ENCODE measurements at regions not wholly inside any gene's neighbourhood (a gene's known extent, or its start where the extent isn't known, plus 50 kb on each side); places are given as distances from the start of the nearest gene placed in this dataset.

DNA sequence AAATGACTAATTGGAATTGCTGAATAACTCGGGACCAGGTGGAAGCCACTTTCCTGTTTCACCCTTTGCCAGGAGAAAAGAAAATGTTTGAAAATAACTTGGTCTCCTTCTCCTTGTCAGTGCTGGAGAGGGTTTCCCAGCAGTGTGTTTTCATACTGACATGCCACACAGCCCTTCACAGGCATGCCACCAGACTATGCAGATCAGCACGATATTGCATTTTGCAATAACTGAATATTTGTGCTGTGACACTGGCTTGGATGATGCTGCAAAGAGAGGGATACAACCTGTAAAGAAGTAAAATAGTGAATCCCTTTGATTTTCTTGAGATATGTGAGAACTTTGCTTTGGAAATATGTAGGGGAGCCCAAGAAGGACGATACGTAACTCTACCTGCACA lies 200.0 kb upstream of the NAV2 start:
- DNase-seq: no peak

DNA sequence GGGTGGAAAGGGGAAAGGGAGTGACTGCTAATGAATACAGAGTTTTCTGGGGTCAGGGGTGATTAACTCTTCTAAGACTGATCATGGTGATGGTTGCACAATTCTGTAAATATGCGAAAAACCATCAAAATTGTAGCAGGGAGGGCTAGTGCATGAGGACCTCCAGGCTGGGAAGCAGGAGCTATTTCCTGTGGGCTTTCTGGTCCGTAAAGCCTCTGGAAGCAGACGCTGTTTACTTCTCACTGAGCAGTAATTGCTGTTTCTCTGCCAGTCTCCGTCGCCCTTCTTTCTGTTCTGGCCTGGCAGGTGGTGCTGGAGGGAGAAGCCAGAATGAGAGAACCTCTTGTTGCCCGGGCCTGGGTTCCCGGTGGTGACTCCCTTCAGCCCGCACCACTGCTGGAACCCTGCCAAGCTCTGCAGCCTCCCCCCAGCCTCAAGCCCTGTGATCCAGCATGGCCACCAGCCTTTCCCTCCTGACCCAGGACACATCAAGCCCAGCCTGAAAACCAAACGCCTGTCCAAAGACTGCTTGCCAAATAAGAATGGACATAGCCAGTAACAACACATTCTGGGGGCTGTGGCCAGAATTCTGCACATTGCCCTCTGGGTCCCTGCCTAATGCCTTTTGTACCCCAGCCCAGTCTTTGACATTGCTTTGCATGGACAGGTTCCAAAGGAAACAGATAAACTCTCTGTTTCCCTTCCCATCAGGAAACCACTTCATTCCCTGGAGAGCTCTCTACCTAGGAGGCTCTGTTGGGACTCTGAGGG lies 201.0 kb upstream of the NAV2 start:
- DNase-seq: no peak

DNA sequence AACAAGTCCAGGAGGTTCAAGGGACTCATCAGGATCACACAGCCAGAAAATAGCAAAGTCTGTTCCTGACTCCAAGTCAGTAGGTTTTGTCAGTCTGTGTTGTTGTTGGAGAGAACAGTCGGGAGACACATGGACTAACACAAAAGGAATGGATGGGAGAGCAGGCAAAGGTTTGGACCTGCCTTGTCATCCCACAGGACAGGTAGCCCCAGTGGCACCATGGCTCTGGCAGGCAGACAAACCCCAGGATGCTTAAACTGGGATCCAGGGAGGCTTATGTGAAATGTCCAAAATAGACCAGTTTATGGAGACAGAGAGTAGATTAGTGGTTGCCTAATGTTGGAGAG lies 201.6 kb upstream of the NAV2 start:
- DNase-seq: no peak

DNA sequence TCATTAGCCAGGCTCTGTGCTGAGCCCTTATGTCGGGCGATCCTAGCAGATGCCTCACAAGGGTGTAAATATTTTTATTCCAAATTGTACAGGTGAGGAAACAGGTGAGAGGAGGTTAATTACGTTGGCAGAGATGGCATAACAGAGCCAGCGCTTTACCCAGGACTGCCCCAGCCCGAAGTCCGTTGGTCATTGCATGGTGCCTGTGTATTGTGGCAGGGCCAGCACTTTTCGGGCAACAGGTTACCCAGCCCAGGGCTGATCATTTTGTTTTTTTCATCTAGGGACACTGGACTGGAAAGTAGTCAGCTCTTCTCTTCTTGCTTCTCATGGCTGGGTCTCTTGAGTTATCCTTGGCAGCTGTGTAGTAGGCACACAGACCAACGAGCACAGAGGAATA lies 202.2 kb upstream of the NAV2 start:
- no peak for DNase-seq

DNA sequence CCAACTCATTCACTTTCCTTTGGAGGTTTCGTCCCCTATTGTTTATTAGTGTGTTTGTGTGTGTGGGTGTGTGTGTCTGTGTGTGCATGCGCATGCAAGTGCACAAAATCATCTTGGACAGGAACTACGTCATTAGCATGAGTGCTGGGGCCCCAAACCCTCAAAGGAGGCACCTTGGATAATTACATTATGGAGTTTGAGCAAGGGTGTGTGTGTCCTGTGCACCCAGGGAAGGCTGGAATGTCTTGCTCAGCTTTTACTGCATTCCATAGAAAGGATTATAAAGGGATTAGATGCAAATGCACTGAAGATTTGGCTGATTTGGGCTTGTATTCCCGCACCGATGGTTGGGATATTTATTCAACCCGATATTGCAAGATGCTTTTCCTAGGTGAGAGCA lies 203.4 kb upstream of the NAV2 start:
- DNase-seq: no peak

DNA sequence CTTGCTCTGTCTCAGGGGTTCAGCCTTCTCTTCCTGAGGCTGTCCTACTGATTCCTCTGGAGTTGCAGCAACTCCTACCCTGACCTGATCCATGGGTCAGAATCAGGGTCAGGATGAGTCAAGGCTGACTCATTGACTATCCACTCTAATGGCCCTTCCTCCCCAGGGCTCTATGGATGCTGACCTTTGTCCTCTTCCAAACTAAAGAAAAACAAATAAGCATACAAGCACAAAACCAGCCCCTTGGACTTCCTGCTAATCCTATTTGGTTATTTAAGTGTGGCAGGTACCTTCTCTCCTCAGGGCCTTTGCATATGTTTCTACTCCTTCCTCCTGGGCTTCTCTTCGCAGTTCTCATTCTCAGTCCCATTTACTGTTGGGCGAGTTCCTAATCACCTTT lies 204.5 kb upstream of the NAV2 start:
- no peak for DNase-seq

DNA sequence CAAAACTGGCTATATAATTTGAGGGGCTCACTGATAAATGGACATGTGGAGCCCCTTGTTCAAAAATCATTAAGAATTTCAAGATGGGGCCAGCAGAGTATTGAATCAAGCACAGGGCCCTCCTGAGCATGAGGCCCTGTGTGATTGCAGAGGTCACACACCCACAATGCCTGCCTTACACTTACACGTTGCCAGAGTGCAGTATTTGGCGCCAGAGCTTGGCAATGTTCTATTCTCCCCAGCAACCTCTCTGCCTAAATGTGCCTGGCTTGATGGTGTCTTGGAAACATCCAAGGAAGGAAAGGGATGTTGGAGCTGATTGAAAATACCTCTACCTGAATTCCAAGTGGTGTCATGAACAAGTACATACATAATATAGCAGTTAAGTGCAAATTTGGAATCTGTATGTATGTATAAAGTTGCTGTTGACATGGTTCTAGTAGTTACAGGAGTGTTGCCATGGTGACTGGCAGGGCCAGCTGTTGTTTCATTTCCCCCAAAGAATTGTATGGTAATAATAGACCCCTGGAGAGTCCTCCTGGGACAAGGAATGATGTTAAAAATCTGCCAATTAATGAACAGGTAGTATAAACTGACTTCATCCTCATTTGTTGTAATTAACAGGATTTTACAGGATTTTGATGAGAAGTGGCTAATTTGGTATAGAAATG lies 205.7 kb upstream of the NAV2 start:
- no peak for DNase-seq

DNA sequence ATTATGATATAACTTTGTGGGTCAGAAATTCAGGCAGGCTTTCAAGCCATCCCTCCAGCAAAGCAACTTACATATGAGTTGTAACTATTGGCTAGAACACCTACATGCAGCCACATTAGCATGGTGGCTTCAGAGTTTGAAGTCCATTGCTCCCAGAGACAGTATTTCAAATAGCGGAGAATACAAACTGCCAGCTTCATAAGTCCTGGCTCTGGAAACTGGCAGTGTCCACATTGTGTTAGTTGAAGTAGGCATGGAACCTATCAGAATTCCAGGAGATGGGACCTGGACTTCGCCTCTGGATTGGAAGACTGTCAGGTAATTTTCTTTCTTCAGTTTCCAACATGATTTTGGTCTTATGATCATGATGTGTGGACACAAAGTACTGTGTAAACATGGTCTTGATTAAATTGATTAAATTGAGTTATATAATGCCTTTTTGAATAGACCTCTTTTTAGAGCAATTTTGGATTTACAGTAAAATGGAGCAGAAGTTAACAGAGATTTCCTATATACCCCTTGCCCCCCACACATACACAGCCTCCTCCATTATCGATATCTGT lies 209.9 kb upstream of the NAV2 start:
- no peak for DNase-seq

DNA sequence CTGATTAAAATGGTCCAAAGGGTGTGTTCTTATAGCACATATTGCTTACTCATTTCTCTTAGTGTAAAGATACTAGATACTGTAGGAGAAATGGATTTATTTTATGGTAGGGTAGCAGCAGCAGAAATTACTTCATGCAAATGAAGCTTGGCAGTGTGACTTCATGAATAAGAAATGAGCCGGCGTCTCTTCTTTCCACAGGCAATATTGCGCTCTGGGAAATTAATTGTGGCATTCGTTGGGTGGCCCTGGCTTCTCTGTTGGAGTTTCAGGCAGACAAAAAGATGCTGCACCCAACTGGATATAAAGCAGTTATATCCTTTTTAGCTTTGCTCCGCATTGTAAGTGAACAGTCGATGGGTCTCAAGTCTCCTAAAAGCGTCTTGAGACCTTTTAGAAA lies 211.0 kb upstream of the NAV2 start:
- no peak for DNase-seq

DNA sequence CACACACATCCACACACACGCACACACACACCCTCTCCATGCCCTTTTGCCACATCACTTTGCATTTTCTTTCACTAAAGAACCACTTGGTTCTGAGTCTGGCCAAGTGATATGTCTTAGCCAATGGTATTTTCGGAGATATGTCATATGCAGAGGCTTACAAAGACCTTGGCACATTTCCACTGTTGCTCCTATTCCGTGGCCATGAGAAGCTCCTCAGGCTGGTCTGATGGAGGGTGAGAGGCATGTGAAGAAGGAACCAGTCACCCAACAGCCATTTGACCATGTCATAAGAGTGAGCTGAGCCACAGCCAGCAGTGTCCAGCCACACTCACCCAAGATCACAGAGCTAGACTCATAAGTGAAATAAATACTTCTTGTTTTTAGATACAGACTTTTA lies 212.6 kb upstream of the NAV2 start:
- no peak for DNase-seq

DNA sequence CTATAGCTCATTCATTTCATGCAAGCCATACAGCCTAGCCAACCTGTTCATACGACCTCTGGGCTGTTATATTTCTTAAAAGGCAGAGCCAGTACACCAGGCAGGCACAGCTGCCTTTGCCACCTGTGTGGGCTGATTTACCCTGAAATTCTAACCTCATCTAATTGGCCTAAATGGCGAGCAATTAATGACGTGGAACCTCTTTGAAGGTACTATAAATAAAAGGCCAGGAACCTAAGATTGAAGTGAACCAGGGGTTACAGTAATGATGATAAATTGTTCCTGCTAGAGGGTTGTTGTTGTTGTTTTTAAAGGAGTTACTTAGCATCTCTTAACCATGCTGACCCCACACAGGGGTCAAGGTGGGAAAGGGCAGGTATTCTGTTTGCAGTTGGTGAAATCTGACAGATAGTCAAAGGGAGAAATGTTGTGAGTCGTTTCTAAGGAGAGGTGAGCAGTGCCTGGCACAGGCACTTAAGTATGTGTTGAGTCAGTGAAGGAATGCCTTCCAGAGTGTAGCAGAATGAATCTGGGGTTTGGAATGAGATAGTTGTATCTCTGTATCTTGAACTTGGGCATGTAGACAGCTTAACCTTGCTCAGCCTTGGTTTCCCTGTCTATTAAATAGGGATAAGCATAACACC lies 213.5 kb upstream of the NAV2 start:
- no peak for DNase-seq

DNA sequence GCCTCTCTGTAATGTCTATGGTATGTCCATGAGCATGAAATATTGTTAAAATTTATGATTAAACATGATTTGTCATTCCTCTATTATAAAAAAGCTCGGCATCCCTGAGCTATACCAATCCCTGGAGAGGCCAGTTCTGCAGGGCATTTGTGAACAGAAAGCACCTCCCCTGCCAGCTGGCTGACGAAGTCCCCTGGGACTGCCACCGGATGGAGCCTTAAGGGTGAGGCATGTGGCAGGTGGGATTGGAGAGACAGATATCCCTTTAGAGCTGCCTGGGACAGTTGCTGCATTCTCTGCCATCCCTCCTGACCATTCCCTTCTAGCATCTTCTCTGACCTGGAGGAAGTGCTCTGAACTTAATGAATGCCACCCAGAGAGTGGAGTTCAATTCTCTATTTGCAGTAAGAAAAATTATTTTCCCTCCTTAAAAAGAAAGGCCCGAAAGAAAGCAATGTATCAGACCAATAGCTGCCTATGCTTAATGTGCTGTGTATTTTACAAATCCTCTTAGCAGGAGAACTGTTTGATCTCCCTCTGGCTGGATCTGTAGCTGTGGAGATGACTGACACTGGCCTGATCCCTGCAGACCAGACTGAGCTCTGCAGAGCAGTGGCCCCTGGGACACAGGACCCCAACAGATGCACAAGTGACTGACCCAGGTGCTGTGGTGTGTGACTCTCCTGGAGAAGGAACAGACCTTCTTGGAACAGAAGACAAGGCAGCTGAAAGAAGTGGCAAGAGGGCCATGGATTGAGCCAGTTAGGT lies 219.0 kb upstream of the NAV2 start:
- DNase-seq: no peak

DNA sequence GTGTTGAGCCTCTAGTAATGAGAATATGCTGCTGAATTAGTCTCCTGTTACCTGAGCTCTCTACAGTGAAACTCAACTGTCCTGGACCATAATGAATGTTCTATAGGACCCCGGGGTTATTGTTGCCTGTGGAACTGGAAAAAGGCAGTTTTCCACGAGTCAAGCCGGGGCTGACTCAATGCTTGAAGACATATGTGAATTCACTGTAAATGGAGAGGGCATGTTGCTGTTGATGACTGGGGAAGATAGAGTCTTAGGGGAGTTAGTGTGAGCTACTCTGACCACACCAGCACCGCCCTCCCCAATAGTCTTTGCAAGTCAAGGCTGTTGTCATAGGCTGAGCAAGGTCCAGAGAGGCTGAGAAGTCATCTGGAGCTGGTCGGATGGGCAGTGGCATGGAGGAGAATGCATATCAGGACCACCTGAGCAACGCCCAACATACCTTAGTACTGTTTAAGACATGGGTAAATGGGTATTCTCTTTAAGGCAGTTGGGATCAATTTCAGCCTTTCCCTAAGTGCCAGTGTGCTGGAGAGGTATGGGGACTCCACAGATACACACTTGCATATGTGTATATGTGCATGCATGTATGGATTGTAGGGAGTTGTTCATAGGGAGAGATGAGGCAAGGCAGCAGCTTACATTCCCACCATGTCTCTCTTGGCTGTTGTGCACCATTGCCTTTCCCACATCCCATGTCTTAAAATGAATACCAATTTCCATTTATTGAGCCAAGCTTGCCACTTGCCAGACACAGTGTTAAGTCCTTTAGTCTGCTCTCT lies 230.1 kb upstream of the NAV2 start:
- DNase-seq: no peak

DNA sequence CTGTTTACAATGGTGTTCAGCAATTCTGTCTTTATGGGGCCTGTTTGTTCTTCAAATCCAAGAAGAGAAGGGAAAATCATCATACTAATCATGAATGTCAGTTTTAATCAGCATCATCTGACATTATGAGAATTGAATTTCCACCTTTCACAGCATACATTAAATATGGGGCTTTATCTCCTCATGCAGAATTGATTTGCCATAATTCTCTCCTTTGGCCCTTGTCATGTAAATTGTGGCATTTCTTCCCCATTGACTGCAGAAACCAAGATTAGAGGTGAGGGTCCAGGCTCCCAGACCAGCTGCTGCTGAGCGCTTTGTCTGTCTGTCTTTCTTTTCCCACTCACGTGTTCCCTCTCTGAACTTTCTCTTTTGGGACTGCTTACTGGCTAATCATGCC lies 232.1 kb upstream of the NAV2 start:
- DNase-seq: no peak

DNA sequence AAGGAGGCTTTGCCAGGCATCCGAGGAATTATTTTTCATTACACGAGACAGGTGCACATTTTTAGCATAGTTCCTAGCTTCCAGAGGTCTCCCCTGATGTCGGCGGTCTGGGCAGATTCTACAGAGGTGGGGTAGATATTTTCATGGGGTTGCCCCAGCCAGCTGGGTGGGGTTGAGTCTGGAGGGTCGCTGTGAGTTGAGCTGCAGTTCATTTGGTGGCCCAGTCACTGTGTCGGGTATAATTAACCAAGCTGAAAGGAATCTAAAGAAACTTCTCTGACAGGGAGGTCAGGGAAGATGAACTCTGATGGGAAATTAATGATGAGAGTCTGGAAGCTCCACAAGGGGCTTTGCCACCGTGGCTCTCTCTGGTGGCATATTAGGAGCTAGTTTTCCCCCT lies 233.7 kb upstream of the NAV2 start:
- no peak for DNase-seq

DNA sequence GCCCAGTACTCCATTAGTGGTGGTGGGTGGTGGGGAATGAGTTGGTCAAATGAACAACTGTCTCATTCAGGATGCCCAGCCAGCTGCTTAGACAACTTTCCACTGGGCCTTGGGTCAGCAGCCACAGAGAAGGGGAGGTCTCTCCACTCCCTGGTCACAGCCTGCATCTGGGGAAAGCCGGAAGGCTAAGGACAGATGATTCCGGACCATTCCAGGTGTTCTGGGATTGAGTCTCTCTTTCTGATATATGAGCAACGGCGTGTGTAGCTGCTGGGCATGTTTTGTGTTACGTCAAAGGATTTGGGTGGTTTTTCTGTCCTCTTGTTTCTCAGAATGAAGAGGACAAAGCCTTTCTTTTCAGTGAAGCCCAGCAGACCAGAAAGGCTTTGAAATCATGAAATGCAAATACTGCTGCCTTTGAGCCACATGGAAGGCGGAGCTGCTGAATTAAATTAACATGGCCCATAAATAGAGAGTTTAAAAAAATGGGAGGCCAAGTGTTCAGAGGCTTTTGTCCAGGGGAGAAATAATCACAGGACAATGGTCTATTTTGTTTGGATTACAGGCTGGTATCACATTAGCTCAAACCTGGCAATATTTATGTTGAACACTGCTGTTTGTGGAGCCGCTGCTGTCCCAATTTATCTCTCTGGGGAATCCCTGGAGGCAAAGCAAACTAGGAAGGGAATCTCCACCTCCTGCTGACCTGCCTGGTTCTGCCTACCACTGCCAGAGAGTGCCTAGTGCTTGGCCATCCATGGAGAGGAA lies 234.4 kb upstream of the E2F8 start:
- no peak for DNase-seq

DNA sequence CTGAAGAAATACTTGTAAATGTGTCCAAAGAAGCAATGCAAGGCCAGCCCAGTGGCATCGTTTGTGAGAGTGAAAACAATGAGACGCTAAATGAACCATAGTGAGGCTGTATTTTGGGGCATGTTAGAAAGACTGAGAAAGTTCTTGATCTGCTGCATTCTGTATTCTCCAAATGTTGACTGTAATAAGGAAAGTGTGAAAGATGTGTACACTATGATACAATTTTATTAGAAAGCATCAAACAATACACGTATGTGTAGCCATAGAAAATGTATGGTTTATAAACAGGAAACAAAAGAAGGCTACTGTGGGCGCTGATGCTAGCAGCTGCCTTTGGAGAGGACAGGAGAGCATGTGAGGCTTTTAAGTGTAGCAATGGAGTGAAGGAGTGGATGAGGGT lies 233.5 kb upstream of the E2F8 start:
- DNase-seq: no peak

DNA sequence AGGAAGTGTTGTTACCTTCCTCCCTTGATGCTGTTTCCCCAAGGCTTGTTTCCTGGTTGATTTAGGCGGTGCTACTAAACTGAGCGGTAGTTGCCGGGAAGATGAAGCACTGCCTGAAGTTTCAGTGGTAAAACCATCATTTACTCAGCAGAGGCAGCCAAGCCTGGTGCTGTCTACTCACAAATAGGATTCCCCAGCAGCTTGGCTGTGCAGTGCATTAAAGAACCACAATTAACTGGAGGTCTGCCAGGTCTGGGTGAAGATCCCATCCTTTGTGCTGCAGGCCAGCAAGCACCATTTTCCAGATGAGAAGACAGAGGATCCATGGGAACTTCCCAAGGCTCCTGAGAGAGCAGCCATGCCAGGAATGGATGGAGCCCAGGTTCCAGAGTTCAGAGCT lies 231.9 kb upstream of the E2F8 start:
- DNase-seq: no peak

DNA sequence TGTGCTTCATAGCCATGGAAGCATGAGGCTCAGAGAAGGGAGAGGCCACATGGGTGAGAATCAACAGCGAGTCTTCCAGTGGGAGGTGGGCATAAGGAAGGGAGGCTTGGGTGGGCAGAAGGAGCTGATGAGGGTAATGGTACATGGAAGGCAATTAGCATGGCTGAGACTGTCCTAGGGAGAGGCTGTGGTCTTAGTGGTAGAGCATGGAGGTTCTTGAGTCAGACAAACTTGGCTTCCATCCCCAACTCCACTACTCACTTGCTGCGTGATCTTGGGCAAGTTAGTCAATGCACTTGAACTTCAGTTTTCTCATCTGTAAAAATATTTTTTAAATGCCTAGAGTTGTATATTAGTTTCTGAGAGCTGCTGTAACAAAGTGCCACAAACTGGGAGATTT lies 227.2 kb upstream of the E2F8 start:
- no peak for DNase-seq

DNA sequence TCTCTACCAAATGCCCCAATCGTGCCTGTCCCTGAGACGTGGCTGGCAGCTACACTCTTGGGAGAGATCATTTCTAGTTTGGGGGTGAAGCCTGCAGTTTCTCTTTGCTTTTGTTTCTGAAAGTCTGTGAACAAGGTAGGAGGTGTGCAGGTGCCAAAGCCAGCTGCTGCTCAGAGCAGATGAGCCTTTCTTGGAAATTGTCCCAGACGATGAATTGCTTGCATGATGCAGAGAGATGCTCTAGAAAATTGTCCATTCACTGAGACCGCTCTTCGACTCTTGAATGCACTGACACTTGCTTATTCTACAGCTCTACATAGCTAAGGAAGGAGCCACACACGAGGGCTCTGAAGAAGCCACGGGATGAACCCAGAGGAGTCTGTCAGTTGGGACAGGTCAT lies 225.6 kb upstream of the E2F8 start:
- no peak for DNase-seq

DNA sequence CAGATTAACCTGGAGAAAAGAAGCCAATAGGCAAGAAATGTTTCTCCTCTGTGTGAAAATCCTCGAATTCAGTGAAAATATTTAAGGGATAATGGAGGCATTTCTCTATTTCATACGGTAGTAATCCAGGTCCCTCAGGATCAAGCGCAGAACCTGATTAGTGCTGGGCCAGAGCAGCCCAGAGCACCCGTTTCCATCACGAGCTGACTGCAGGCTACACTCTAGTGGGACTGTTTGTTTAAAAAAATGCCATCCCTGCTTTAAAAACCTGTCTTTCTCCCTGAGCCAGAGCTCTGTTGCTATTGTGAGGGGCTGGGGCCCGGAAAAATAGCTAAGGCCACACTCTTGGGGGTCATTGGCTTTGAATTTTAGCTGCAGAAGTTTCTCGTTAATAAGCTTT lies 223.2 kb upstream of the E2F8 start:
- no peak for DNase-seq

Data from CD4-positive, alpha-beta T cell treated with Interleukin-15 for 1 hour (primary cell).